Peyer's patch (tissue), 4 donors: ENCODE measurements at regions not wholly inside any gene's neighbourhood (a gene's known extent, or its start where the extent isn't known, plus 50 kb on each side); places are given as distances from the start of the nearest gene placed in this dataset.

Experiments
- DNase-seq, 3 donors: peaks; one replicate each; pipeline ENCODE4 v3.0.0-alpha.2; 2017 to 2019
- H3K27ac ChIP-seq, 4 donors: fragments of 200-600 bp; sonication (generic); one replicate each; pipeline ENCODE4 v1.5.1; 2016 to 2019
- H3K27me3 ChIP-seq, 2 donors: fragments of 200-600 bp; sonication (generic); one replicate each; pipeline ENCODE4 v1.5.1; 2019
- H3K36me3 ChIP-seq, 3 donors: fragments of 200-600 bp; sonication (generic); one replicate each; pipeline ENCODE4 v1.5.1; 2016 to 2019
- H3K4me1 ChIP-seq, 4 donors: fragments of 200-600 bp; sonication (generic); one replicate each; pipeline ENCODE4 v1.5.1; 2016 to 2019
- H3K4me3 ChIP-seq, 4 donors: fragments of 200-600 bp; sonication (generic); 1 replicate in 3 of 4; 2 replicates in 1 of 4; pipeline ENCODE4 v1.5.1; 2016 to 2019; ENCODE audit warnings: mild to moderate bottlenecking in 1 of 4
- H3K9me3 ChIP-seq, 4 donors: fragments of 200-600 bp; sonication (generic); one replicate each; pipeline ENCODE4 v1.5.1; 2016 to 2019; ENCODE audit warnings: mild to moderate bottlenecking in 1 of 4
- POLR2A ChIP-seq, 2 donors: fragments of 450-650 bp; IDR thresholded peaks; one replicate each; pipeline ENCODE4 v1.5.1; 2017; ENCODE audit warnings: antibody characterized with exemption in 2 of 2, mild to moderate bottlenecking in 2 of 2, moderate library complexity in 2 of 2
- TF ChIP-seq, protein P1 (sequence below), 6 experiments: fragments of 450-650 bp in 4 of 6; fragments of 200-600 bp in 2 of 6; sonication (generic) in 1 of 6; IDR thresholded peaks; one replicate each; pipeline ENCODE4 v1.5.1; 2017 to 2019; ENCODE audit warnings: antibody characterized with exemption in 6 of 6, mild to moderate bottlenecking in 3 of 6, moderate library complexity in 1 of 6

DNA sequence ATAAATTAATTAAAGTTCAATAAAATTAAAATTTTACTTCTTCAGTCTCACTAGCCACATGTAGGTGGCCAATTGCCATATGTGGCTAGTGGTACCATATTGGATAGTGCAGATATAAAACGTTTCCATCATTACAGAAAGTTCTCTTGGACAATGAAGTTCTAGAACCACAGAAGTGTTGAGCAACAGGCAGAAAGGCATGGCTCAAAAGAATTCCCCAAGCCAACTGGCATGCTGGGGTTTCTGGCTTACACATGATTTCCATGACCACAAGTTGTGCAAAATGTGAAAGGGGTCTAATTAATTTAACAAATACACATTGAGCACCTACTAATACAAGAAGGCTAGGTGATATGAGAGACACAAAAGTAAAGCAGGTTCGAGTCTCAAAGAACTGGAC is 72.2 kb upstream of the CDC42BPA start:
- H3K4me1 ChIP-seq: no peaks in the 10 kb centered on the region
- no peaks in the 10 kb centered on the region for H3K27me3 ChIP-seq
- no peak overlapping the region for H3K27ac ChIP-seq
- H3K9me3 ChIP-seq: no peaks in the 10 kb centered on the region
- no peak overlapping the region for H3K4me3 ChIP-seq
- no peak for DNase-seq
- TF ChIP-seq POLR2A (IDR thresholded peaks at IDR 0.05): no peak
- TF ChIP-seq, protein P1, sequence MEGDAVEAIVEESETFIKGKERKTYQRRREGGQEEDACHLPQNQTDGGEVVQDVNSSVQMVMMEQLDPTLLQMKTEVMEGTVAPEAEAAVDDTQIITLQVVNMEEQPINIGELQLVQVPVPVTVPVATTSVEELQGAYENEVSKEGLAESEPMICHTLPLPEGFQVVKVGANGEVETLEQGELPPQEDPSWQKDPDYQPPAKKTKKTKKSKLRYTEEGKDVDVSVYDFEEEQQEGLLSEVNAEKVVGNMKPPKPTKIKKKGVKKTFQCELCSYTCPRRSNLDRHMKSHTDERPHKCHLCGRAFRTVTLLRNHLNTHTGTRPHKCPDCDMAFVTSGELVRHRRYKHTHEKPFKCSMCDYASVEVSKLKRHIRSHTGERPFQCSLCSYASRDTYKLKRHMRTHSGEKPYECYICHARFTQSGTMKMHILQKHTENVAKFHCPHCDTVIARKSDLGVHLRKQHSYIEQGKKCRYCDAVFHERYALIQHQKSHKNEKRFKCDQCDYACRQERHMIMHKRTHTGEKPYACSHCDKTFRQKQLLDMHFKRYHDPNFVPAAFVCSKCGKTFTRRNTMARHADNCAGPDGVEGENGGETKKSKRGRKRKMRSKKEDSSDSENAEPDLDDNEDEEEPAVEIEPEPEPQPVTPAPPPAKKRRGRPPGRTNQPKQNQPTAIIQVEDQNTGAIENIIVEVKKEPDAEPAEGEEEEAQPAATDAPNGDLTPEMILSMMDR (IDR thresholded peaks at IDR 0.05): no peak
- H3K36me3 ChIP-seq: no peaks in the 10 kb centered on the region

DNA sequence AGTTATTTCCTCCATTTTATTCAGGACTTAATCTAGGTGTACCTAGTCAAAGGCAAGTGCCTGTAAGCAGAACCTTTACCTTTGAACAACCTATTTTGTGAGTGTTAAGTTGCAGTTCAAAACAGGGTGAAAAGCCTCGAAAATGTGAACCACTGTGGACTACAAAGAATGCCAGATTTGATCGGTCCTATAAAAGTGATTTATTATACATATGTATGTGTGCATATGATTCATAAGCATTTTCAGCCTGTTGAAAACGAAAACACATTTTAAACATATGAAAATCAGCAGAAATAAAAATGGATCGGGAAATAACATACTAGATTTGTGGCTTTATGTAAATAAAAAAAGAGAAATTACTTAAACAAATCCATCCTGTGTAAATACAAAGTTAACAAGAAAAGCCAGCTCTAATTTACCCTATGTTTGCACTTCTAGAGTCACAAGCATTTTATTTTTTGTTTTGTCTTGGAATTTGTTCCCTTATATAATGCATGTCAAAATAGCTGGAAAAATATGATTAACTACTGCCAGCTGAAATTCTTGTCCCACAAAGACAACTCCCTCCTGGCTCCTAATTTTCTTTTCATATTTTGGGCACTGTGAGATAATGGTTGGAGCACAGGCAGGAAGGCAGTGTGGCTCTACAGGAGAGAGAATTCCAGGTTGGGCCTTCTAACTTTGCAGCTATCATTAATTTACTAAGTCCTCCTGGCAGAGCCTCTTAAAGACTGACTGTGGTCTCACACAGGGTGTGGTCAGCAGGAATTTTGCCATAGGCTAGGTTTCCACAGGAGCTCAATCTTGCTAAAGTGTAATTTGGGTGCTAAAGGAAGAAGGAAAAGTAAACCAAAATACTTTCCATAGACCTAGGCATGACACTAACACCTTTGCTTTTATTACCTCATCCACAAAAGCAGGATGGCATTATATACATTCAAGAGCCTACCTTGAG is 70.2 kb upstream of the CDC42BPA start:
- no peaks in the 10 kb centered on the region for H3K9me3 ChIP-seq
- H3K36me3 ChIP-seq: no peaks in the 10 kb centered on the region
- H3K4me3 ChIP-seq: no peak overlapping the region
- DNase-seq: no peak
- H3K27me3 ChIP-seq: no peaks in the 10 kb centered on the region
- no peaks in the 10 kb centered on the region for H3K4me1 ChIP-seq
- no peak for TF ChIP-seq POLR2A (IDR thresholded peaks at IDR 0.05)
- TF ChIP-seq, protein P1 (IDR thresholded peaks at IDR 0.05): no peak
- H3K27ac ChIP-seq: no peak overlapping the region

DNA sequence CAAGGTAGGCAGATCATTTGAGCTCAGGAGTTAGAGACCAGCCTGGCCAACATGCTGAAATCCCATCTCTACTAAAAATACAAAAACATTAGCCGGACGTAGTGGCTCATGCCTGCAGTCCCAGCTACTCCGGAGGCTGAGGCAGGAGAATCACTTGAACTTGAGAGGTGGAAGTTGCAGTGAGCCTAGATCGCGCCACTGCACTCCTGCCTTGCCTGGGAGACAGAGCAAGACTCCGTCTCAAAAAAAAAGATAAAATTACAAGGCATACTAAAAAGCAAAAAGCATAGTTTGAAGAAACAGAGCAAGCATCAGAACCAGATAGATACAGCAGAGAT is 61.2 kb upstream of the CDC42BPA start:
- Histone ChIP-seq H3K27ac (no peak overlapping the region), H3K9me3 (no peaks in the 10 kb centered on the region), H3K36me3 (no peaks in the 10 kb centered on the region), H3K4me3 (no peak overlapping the region), H3K27me3 (no peaks in the 10 kb centered on the region), H3K4me1 (no peaks in the 10 kb centered on the region)
- no peak for DNase-seq
- TF ChIP-seq, protein P1 (IDR thresholded peaks at IDR 0.05): no peak
- no peak for TF ChIP-seq POLR2A (IDR thresholded peaks at IDR 0.05)

DNA sequence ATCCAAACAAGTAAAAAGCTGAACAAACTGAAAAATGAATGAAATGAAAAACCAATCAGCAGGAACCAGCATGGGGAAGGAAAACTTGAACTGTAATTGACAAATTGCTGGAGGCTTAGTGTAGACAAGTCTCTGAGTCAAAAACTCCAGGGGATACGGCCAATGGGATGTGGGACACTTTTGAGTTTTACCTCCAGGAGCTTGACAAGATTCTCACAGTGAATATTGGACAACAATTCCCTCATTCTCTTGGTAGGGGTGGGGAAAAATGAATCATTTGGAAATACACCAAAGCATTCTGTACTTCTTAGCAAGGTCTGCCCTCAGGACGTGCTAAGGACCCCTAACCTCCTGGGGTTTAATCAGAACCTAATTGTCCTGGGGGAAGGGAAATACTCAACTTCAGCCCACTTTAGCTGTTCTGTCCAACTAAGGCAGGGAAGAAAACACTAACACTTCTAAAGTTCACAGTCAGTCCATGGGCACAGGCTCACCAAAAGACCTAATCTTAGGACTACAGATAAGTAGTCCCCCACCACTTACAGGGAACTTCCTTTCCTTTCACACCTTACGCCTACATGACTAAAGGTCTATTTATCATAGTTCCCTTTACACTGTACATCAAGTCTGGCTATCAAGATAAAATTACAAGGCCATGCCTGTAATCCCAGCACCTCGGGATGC is 60.7 kb upstream of the CDC42BPA start:
- no peak overlapping the region for H3K27ac ChIP-seq
- H3K9me3 ChIP-seq: no peaks in the 10 kb centered on the region
- no peak for DNase-seq
- TF ChIP-seq, protein P1 (IDR thresholded peaks at IDR 0.05): no peak
- TF ChIP-seq POLR2A (IDR thresholded peaks at IDR 0.05): no peak
- H3K4me3 ChIP-seq: no peak overlapping the region
- no peaks in the 10 kb centered on the region for H3K36me3 ChIP-seq
- H3K4me1 ChIP-seq: no peaks in the 10 kb centered on the region
- no peaks in the 10 kb centered on the region for H3K27me3 ChIP-seq

DNA sequence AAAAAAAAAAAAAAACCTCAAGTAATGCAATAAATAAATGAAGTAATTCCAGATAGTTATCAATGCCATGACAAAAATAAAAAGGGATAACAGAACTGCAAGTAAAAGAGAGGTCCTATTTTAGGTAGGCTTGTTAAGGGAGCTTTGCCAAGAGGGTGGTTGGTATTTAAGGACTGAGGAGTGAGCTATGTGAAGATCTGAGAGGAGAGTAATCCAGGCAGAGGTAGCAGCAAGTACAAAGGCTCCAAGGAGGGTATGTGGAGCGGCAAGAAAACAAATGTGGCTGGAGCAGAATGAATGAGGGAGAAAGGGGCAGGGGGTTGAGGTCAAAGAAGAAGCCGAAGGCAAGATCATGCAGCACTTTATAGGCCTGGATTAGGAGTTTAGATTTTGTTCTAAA is 59.9 kb upstream of the CDC42BPA start:
- Histone ChIP-seq H3K27me3 (no peaks in the 10 kb centered on the region), H3K9me3 (no peaks in the 10 kb centered on the region), H3K4me1 (no peaks in the 10 kb centered on the region), H3K4me3 (no peak overlapping the region), H3K36me3 (no peaks in the 10 kb centered on the region), H3K27ac (no peak overlapping the region)
- DNase-seq: no peak
- no peak for TF ChIP-seq POLR2A (IDR thresholded peaks at IDR 0.05)
- TF ChIP-seq, protein P1 (IDR thresholded peaks at IDR 0.05): no peak
